Smooth muscle cell of the brain vasculature (primary cell): ENCODE measurements at regions not wholly inside any gene's neighbourhood (a gene's known extent, or its start where the extent isn't known, plus 50 kb on each side); places are given as distances from the start of the nearest gene placed in this dataset.
"Not testable (repeated sequence)": the region's sequence is repeated elsewhere in the genome, so short reads cannot be mapped to it uniquely, and the experiment has no call there.

Experiments
- DNase-seq: peaks from one replicate; pipeline ENCODE4 v3.0.0-alpha.2; 2012; ENCODE audit warnings: low read depth, low spot score

GRCh38 chr5:143952809-143953208, 140.8 kb downstream of the HMHB1 start:
- DNase-seq, result no peak

GRCh38 chr5:143953851-143954250, 141.9 kb downstream of the HMHB1 start:
- no peak for DNase-seq

GRCh38 chr5:143955141-143955540, 143.2 kb downstream of the HMHB1 start:
- no peak for DNase-seq

GRCh38 chr5:143957455-143957854, 145.5 kb downstream of the HMHB1 start:
- no peak for DNase-seq

- DNase-seq, result no peak
Observed at GRCh38 chr5:143962201-143962600, 150.2 kb downstream of the HMHB1 start.

GRCh38 chr5:143964919-143965318, 153.0 kb downstream of the HMHB1 start:
- no peak for DNase-seq

- no peak for DNase-seq
Observed at GRCh38 chr5:143966280-143966679, 154.3 kb downstream of the HMHB1 start.

- DNase-seq, result peak; percentile 39
Observed at GRCh38 chr5:143968071-143968878, 156.3 kb downstream of the HMHB1 start.

GRCh38 chr5:143970159-143970558, 158.2 kb downstream of the HMHB1 start:
- no peak for DNase-seq

- DNase-seq, result no peak
Observed at GRCh38 chr5:143972068-143972467, 160.1 kb downstream of the HMHB1 start.

- DNase-seq, result no peak
Observed at GRCh38 chr5:143976055-143976454, 164.1 kb downstream of the HMHB1 start.

GRCh38 chr5:143977891-143978461, 166.0 kb downstream of the HMHB1 start:
- DNase-seq, result no peak

GRCh38 chr5:143979044-143979690, 167.2 kb downstream of the HMHB1 start:
- no peak for DNase-seq

GRCh38 chr5:143980506-143980905, 168.5 kb downstream of the HMHB1 start:
- no peak for DNase-seq

- DNase-seq, result not testable (repeated sequence)
Observed at GRCh38 chr5:143982957-143983356, 171.0 kb downstream of the HMHB1 start.

GRCh38 chr5:143985832-143986515, 174.0 kb downstream of the HMHB1 start:
- no peak for DNase-seq

GRCh38 chr5:143986516-143987212, 174.7 kb downstream of the HMHB1 start:
- no peak for DNase-seq

GRCh38 chr5:143987264-143987663, 175.3 kb downstream of the HMHB1 start:
- DNase-seq, result no peak

GRCh38 chr5:143987751-143988560, 176.0 kb downstream of the HMHB1 start:
- no peak for DNase-seq

- DNase-seq, result no peak
Observed at GRCh38 chr5:143992496-143992895, 178.0 kb downstream of the YIPF5 start.

GRCh38 chr5:144002876-144003275, 167.6 kb downstream of the YIPF5 start:
- DNase-seq, result no peak
